ENCODE measurements at regions not wholly inside any gene's neighbourhood (a gene's known extent, or its start where the extent isn't known, plus 50 kb on each side); places are given as distances from the start of the nearest gene placed in this dataset.

GRCh38 chr5:12777342-12777741, 873.1 kb upstream of the CTNND2 start:
- Histone ChIP-seq H3K27me3 (ENCODE audit: insufficient read depth, low read length, poor library complexity) (no peaks in the 10 kb centered on the region), H3K4me2 (ENCODE audit: insufficient read depth, low read length) (no peak overlapping the region)
- DNase-seq = no peak

GRCh38 chr5:12772276-12772675, 868.0 kb upstream of the CTNND2 start:
- H3K36me3 ChIP-seq (ENCODE audit: insufficient read depth, low read length) = no peaks in the 10 kb centered on the region

More at GRCh38 chr5:12777342-12777741, 873.1 kb upstream of the CTNND2 start:
- no peak for TF ChIP-seq CTCF (IDR thresholded peaks at IDR 0.05; ENCODE audit: borderline replicate concordance, extremely low read depth, low read length, poor library complexity, severe bottlenecking)
- TF ChIP-seq EZH2 (IDR thresholded peaks at IDR 0.05; ENCODE audit: borderline replicate concordance, low read depth, low read length, severe bottlenecking) = no peak
- H3K79me2 ChIP-seq (ENCODE audit: insufficient read depth, low read length) = no peaks in the 10 kb centered on the region
- no peaks in the 10 kb centered on the region for H3K9me3 ChIP-seq (ENCODE audit: insufficient read depth, low read length, severe bottlenecking)
- H3K4me3 ChIP-seq (ENCODE audit: low read depth in 1 of 2, low read length in 2 of 2) = no peak overlapping the region
- H3K9ac ChIP-seq (ENCODE audit: low read depth, low read length) = no peak overlapping the region
- ATAC-seq (ENCODE audit: insufficient read depth, low read depth) = no peak
- H3K27ac ChIP-seq (ENCODE audit: low read length) = no peak overlapping the region
- no peaks in the 10 kb centered on the region for H3K4me1 ChIP-seq (ENCODE audit: insufficient read depth, low read length)
- H2AFZ ChIP-seq (ENCODE audit: low read depth, low read length) = no peak overlapping the region
- no peaks in the 10 kb centered on the region for H4K20me1 ChIP-seq (ENCODE audit: insufficient read depth, low read length)
- H3K36me3 ChIP-seq (ENCODE audit: insufficient read depth, low read length) = no peaks in the 10 kb centered on the region

GRCh38 chr5:12759377-12759776, 855.1 kb upstream of the CTNND2 start:
- Histone ChIP-seq H3K9ac (ENCODE audit: low read depth, low read length) (no peak overlapping the region), H3K27me3 (ENCODE audit: insufficient read depth, low read length, poor library complexity) (no peaks in the 10 kb centered on the region), H3K9me3 (ENCODE audit: insufficient read depth, low read length, severe bottlenecking) (no peaks in the 10 kb centered on the region), H3K79me2 (ENCODE audit: insufficient read depth, low read length) (no peaks in the 10 kb centered on the region), H3K27ac (ENCODE audit: low read length) (no peak overlapping the region), H3K4me3 (ENCODE audit: low read depth in 1 of 2, low read length in 2 of 2) (no peak overlapping the region), H4K20me1 (ENCODE audit: insufficient read depth, low read length) (no peaks in the 10 kb centered on the region), H3K4me1 (ENCODE audit: insufficient read depth, low read length) (no peaks in the 10 kb centered on the region), H3K4me2 (ENCODE audit: insufficient read depth, low read length) (no peak overlapping the region), H3K36me3 (ENCODE audit: insufficient read depth, low read length) (no peaks in the 10 kb centered on the region), H2AFZ (ENCODE audit: low read depth, low read length) (no peak overlapping the region)
- no peak for DNase-seq
- ATAC-seq (ENCODE audit: insufficient read depth, low read depth) = no peak
- TF ChIP-seq CTCF (IDR thresholded peaks at IDR 0.05; ENCODE audit: borderline replicate concordance, extremely low read depth, low read length, poor library complexity, severe bottlenecking) = no peak

More at GRCh38 chr5:12772276-12772675, 868.0 kb upstream of the CTNND2 start:
- no peak overlapping the region for H3K9ac ChIP-seq (ENCODE audit: low read depth, low read length)
- H3K4me1 ChIP-seq (ENCODE audit: insufficient read depth, low read length) = no peaks in the 10 kb centered on the region
- H3K9me3 ChIP-seq (ENCODE audit: insufficient read depth, low read length, severe bottlenecking) = no peaks in the 10 kb centered on the region
- no peak overlapping the region for H3K4me2 ChIP-seq (ENCODE audit: insufficient read depth, low read length)
- H4K20me1 ChIP-seq (ENCODE audit: insufficient read depth, low read length) = no peaks in the 10 kb centered on the region
- H2AFZ ChIP-seq (ENCODE audit: low read depth, low read length) = no peak overlapping the region
- H3K79me2 ChIP-seq (ENCODE audit: insufficient read depth, low read length) = no peaks in the 10 kb centered on the region
- no peak overlapping the region for H3K4me3 ChIP-seq (ENCODE audit: low read depth in 1 of 2, low read length in 2 of 2)
- H3K27me3 ChIP-seq (ENCODE audit: insufficient read depth, low read length, poor library complexity) = no peaks in the 10 kb centered on the region
- no peak for DNase-seq
- no peak for TF ChIP-seq CTCF (IDR thresholded peaks at IDR 0.05; ENCODE audit: borderline replicate concordance, extremely low read depth, low read length, poor library complexity, severe bottlenecking)
- no peak overlapping the region for H3K27ac ChIP-seq (ENCODE audit: low read length)
- ATAC-seq (ENCODE audit: insufficient read depth, low read depth) = no peak

GRCh38 chr5:12757035-12757434, 852.8 kb upstream of the CTNND2 start:
- Histone ChIP-seq H3K4me2 (ENCODE audit: insufficient read depth, low read length) (no peak overlapping the region), H4K20me1 (ENCODE audit: insufficient read depth, low read length) (no peaks in the 10 kb centered on the region), H3K36me3 (ENCODE audit: insufficient read depth, low read length) (no peaks in the 10 kb centered on the region), H3K9me3 (ENCODE audit: insufficient read depth, low read length, severe bottlenecking) (no peaks in the 10 kb centered on the region), H3K79me2 (ENCODE audit: insufficient read depth, low read length) (no peaks in the 10 kb centered on the region), H2AFZ (ENCODE audit: low read depth, low read length) (no peak overlapping the region), H3K27me3 (ENCODE audit: insufficient read depth, low read length, poor library complexity) (no peaks in the 10 kb centered on the region), H3K9ac (ENCODE audit: low read depth, low read length) (no peak overlapping the region), H3K4me1 (ENCODE audit: insufficient read depth, low read length) (no peaks in the 10 kb centered on the region), H3K27ac (ENCODE audit: low read length) (no peak overlapping the region), H3K4me3 (ENCODE audit: low read depth in 1 of 2, low read length in 2 of 2) (no peak overlapping the region)
- ATAC-seq (ENCODE audit: insufficient read depth, low read depth) (no peak), DNase-seq (no peak)
- TF ChIP-seq EZH2 (IDR thresholded peaks at IDR 0.05; ENCODE audit: borderline replicate concordance, low read depth, low read length, severe bottlenecking) = no peak
